AG09319 (cell line): ENCODE measurements at regions not wholly inside any gene's neighbourhood (a gene's known extent, or its start where the extent isn't known, plus 50 kb on each side); places are given as distances from the start of the nearest gene placed in this dataset.

Experiments
- DNase-seq: peaks from one replicate; pipeline ENCODE4 v3.0.0-alpha.2; 2010; ENCODE audit warnings: low read depth; ENCODE audit errors: extremely low read depth
- CTCF ChIP-seq: IDR thresholded peaks from 2 replicates; pipeline ENCODE4 v1.5.1; 2011; ENCODE audit warnings: low read depth, mild to moderate bottlenecking, inconsistent platforms, low read length, moderate library complexity

- no peak for TF ChIP-seq CTCF
- no peak for DNase-seq
These were observed 263.8 kb downstream of the HNMT start for GRCh38 chr2:138228101-138228500.

- no peak for DNase-seq
- TF ChIP-seq CTCF = no peak
These were observed 267.3 kb upstream of the SPOPL start for GRCh38 chr2:138234265-138234664.

GRCh38 chr2:138235041-138235440 lies 266.5 kb upstream of the SPOPL start:
- no peak for DNase-seq

GRCh38 chr2:138236142-138236541 lies 265.4 kb upstream of the SPOPL start:
- no peak for DNase-seq
- no peak for TF ChIP-seq CTCF

More at GRCh38 chr2:138235041-138235440, 266.5 kb upstream of the SPOPL start:
- no peak for TF ChIP-seq CTCF

GRCh38 chr2:138237667-138238384 lies 263.7 kb upstream of the SPOPL start:
- no peak for DNase-seq
- TF ChIP-seq CTCF = no peak

GRCh38 chr2:138238908-138239307 lies 262.7 kb upstream of the SPOPL start:
- no peak for DNase-seq
- no peak for TF ChIP-seq CTCF

GRCh38 chr2:138239902-138240491 lies 261.6 kb upstream of the SPOPL start:
- no peak for DNase-seq
- TF ChIP-seq CTCF = no peak
